Immature natural killer cell (primary cell): ENCODE measurements at regions not wholly inside any gene's neighbourhood (a gene's known extent, or its start where the extent isn't known, plus 50 kb on each side); places are given as distances from the start of the nearest gene placed in this dataset.

Experiments
- DNase-seq, 3 donors: peaks; one replicate each; pipeline ENCODE4 v3.0.0; 2022; ENCODE audit warnings: mixed read lengths in 1 of 3
- H3K27ac Mint-ChIP-seq, 6 donors: one replicate each; pipeline ENCODE4 v1.8.0; 2020; ENCODE audit warnings: mixed read lengths in 6 of 6, mild to moderate bottlenecking in 5 of 6, inconsistent platforms in 4 of 6, moderate library complexity in 3 of 6
- H3K27me3 Mint-ChIP-seq, 3 donors: one replicate each; pipeline ENCODE4 v1.8.0; 2020 to 2021; ENCODE audit warnings: low read depth in 3 of 3, mild to moderate bottlenecking in 3 of 3, mixed read lengths in 3 of 3, moderate library complexity in 3 of 3, inconsistent platforms in 1 of 3
- H3K36me3 Mint-ChIP-seq, 3 donors: one replicate each; pipeline ENCODE4 v1.8.0; 2020; ENCODE audit warnings: mixed read lengths in 3 of 3, inconsistent platforms in 2 of 3, mild to moderate bottlenecking in 2 of 3
- H3K4me1 Mint-ChIP-seq, 2 donors: one replicate each; pipeline ENCODE4 v1.8.0; 2020; ENCODE audit warnings: inconsistent platforms in 2 of 2, mild to moderate bottlenecking in 2 of 2, mixed read lengths in 2 of 2, moderate library complexity in 1 of 2
- H3K4me3 Mint-ChIP-seq, 5 donors: one replicate each; pipeline ENCODE4 v1.8.0; 2020; ENCODE audit warnings: mild to moderate bottlenecking in 5 of 5, mixed read lengths in 5 of 5, inconsistent platforms in 3 of 5, moderate library complexity in 3 of 5
- H3K9me3 Mint-ChIP-seq, 6 donors: one replicate each; pipeline ENCODE4 v1.8.0; 2020; ENCODE audit warnings: mild to moderate bottlenecking in 6 of 6, mixed read lengths in 6 of 6, inconsistent platforms in 4 of 6, moderate library complexity in 3 of 6

DNA sequence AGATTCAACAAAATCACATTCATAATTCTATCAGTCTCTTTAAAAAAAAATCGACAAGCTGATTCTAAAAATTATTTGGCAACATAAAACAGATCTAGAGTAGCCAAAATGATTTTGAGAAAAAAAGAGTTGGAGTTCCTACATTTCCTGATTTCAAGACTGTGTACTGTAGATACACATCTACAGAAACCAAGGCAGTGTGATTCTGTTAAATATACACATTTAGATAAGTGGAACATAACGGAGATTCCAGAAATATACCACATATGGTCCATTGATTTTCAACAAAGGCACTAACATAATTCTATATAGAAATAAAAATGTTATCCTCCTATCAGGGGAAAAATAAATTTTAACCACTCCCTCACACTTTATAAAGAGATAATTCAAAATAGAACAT, 467.0 kb downstream of the ADRA2A start:
- no peaks in the 10 kb centered on the region for H3K36me3 Mint-ChIP-seq
- H3K4me3 Mint-ChIP-seq, result no peak overlapping the region
- H3K27ac Mint-ChIP-seq, result no peak overlapping the region
- no peaks in the 10 kb centered on the region for H3K4me1 Mint-ChIP-seq
- peaks cover 0 to 1% (median 0%) of the 10 kb centered on the region in 6 donors for H3K9me3 Mint-ChIP-seq
- DNase-seq, result no peak
- peaks cover 0 to 2% (median 0%) of the 10 kb centered on the region in 3 donors for H3K27me3 Mint-ChIP-seq

DNA sequence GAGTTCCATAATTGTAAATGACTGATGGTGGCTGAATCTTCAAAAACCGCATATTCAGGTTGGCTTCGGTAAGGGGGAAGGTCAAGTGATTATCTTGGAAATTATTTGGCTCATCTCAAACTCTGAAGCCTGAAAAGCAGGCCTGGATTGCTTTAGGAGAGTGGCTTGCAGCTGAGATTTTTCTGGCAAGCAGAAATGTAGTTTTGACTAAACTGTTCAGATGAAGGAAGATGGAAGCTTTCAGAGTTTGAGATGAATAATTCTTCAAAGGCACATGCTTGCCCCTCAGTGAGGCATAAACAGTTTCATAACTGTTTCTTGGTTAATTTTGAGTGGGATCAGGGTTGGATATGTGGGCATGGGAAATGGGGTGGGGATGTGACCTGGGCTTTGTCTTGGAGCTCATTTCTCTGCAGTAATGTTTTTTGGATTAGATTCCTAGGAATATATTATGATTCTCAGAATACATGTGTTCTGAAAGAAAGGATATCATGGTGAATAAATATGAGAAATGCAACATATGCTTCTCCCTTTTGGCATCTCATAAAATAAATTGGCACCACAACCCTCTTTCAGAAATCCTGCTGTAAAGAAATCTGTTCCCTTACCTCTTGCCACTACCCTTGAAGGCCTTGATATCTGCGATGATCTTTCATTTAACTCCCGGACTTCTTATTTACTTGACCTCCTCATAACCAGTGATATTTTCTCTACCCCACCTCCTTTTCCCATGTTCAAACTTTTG, 469.2 kb downstream of the ADRA2A start:
- Mint-ChIP-seq H3K4me1 (no peaks in the 10 kb centered on the region), H3K4me3 (no peak overlapping the region), H3K27ac (no peak overlapping the region), H3K27me3 (no peaks in the 10 kb centered on the region), H3K9me3 (no peaks in the 10 kb centered on the region), H3K36me3 (no peaks in the 10 kb centered on the region)
- no peak for DNase-seq

DNA sequence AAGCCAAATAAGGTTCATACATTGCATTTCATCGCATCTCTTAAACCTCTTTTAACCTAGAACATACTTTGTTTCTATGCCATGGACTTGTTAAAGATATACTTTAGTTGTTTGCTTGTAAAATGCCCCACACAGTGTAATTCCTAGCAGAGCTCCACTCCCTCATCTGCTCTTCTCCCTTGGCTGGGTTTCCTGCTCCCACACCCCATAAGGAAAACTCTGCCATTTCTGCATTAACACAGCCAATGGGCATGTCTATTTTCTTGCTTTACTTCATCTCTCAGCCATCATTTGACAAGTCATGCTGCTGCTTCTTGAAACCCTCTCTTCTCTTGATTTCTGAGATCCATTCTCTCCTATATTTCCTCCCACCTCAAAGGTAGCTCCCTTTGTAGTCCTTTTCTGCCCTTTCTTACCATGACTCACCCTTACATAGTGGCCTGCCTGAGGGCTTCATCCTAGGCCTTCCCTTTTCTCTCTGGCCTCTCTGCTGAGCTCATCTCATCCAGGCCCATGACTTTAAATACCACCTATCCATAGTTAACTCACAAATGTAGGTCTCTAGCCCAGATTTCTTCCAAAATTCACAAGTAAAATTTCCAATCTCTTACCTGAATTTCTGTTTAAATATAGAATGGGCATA, 471.4 kb downstream of the ADRA2A start:
- peaks cover 0 to 3% (median 0%) of the 10 kb centered on the region in 6 donors for H3K9me3 Mint-ChIP-seq
- DNase-seq, result no peak

DNA sequence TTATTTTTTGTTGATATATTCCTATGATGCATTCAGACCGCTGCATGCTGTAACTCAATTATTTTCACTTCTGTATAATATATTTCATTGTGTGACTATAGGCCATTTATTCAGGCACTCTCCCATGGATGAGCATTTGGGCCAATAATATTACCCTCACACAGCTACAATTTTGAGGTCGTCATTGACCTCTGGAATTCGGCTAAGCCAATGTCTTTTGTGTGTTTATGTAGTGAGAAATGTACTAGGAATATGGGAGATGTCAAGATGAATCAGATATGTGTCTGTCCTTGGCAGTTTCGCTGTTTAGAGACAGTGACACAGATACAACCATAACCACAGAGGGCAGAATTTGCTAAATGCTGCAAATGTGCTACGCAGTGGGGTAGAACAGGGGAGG, 474.2 kb downstream of the ADRA2A start:
- no peak for DNase-seq
- Mint-ChIP-seq H3K27me3 (no peaks in the 10 kb centered on the region), H3K9me3 (peaks cover 0 to 3% (median 0%) of the 10 kb centered on the region in 6 donors), H3K4me1 (no peaks in the 10 kb centered on the region), H3K4me3 (no peak overlapping the region), H3K36me3 (no peaks in the 10 kb centered on the region), H3K27ac (no peak overlapping the region)

More for the DNA sequence above, 471.4 kb downstream of the ADRA2A start:
- no peaks in the 10 kb centered on the region for H3K27me3 Mint-ChIP-seq
- H3K4me3 Mint-ChIP-seq, result no peak overlapping the region
- no peaks in the 10 kb centered on the region for H3K36me3 Mint-ChIP-seq
- H3K4me1 Mint-ChIP-seq, result no peaks in the 10 kb centered on the region
- H3K27ac Mint-ChIP-seq, result no peak overlapping the region

DNA sequence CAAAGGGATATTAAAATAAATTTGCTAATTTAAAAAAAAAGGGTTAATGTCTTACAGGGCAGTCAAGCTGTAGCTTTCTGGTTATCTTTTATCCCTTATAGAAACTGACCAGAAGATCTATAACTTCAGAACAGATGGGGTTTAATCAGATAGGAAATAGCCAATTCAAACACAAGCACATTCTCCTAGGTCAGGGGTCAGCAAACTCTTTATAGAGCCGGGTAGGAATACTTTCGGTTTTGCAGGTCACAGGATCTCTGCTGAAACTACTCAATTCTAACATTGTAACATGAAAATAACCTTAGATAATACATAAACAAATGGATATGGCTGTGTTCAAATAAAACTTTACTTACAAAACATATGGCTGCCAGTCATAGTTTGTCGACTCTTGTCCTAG, 479.8 kb downstream of the ADRA2A start:
- H3K27me3 Mint-ChIP-seq, result peaks cover 0 to 3% (median 2%) of the 10 kb centered on the region in 3 donors
- H3K27ac Mint-ChIP-seq, result no peak overlapping the region
- no peak for DNase-seq
- no peaks in the 10 kb centered on the region for H3K36me3 Mint-ChIP-seq
- H3K9me3 Mint-ChIP-seq, result peaks cover 0 to 5% (median 0%) of the 10 kb centered on the region in 6 donors
- no peaks in the 10 kb centered on the region for H3K4me1 Mint-ChIP-seq
- no peak overlapping the region for H3K4me3 Mint-ChIP-seq

DNA sequence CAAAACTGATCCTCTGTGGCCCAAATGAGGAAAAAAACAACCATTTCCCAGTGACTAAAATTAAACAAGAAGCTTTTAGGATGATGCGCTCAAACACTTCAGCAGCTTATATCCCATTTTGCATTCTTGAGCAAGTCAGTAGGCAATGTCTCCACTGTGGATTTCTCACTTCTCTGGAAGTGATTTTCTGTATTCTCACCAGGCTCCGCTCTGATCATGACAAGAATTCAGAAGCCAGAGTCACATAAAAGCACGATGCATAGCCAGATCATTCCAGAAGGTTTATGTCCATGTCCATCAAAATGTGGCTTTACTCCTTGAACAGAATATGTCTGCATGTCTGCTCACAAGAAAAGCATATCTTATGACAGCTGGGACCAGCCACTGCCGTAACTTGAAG, 481.4 kb downstream of the ADRA2A start:
- peaks cover 0 to 7% (median 0%) of the 10 kb centered on the region in 6 donors for H3K9me3 Mint-ChIP-seq
- no peak for DNase-seq
- no peak overlapping the region for H3K4me3 Mint-ChIP-seq
- H3K27ac Mint-ChIP-seq, result no peak overlapping the region
- H3K27me3 Mint-ChIP-seq, result peaks cover 0 to 3% (median 2%) of the 10 kb centered on the region in 3 donors
- no peaks in the 10 kb centered on the region for H3K4me1 Mint-ChIP-seq
- no peaks in the 10 kb centered on the region for H3K36me3 Mint-ChIP-seq

DNA sequence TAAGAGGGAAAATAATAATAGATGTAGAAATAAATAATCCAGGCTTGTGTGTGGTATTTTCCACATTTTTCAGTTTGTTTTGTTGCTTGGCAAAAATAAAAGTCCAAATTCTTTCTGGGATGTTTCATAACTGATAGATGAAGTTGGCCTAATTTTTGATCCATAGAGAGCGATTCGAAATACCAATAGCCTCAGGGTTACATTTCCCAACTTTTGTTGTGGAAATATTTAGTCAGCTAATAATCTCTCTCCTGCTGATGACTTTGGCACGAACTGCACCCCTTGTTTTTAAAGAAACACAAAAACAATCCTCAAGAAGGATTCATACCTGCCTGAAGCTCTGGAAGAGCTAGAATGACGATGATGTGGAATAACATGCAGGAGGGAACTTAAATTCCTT, 483.2 kb downstream of the ADRA2A start:
- Mint-ChIP-seq H3K27me3 (peaks cover 0 to 3% (median 2%) of the 10 kb centered on the region in 3 donors), H3K4me1 (no peaks in the 10 kb centered on the region), H3K9me3 (peaks cover 0 to 9% (median 0%) of the 10 kb centered on the region in 6 donors), H3K27ac (no peak overlapping the region), H3K36me3 (no peaks in the 10 kb centered on the region), H3K4me3 (no peak overlapping the region)
- no peak for DNase-seq

DNA sequence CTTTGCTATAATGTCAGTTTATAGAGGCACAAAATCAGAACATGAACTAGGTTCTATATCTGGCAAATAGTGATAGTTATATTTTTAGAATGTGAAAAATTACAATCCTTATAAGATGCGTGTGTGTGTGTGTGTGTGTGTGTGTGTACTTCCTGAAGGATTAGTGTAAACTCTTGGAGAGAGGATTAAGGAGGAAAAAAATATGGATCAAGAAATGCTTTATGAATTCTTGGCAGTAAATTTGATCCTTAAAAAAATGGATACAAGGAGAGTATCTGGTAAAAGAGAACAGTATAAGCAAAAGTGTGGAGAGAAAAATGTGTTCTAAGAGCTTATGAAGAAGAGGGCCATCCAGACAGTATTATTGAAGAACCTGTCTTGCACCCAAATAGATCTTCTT, 484.3 kb downstream of the ADRA2A start:
- Mint-ChIP-seq H3K27ac (no peak overlapping the region), H3K36me3 (no peaks in the 10 kb centered on the region), H3K27me3 (peaks cover 0 to 3% (median 2%) of the 10 kb centered on the region in 3 donors), H3K9me3 (peaks cover 0 to 9% (median 0%) of the 10 kb centered on the region in 6 donors), H3K4me1 (no peaks in the 10 kb centered on the region), H3K4me3 (no peak overlapping the region)
- DNase-seq, result no peak

DNA sequence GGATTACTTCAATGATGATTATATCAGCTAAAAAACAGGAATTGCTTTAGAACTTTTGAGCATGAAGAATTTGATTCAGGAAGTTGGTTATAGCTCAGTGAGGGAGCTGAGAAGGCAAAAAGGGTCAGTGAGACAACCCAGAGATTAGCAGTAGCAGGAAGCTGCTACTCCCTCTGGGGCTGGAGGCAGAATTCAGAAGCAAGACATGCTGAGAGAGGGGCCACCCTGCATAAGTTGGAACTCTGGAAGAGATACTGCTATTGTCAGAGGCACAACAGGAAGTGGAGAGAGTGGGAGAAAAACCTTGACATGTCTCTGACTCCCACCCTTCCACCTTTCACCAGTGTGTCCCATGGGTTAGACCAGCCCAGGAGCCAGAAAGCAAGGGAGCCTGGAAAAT, 488.7 kb downstream of the ADRA2A start:
- H3K9me3 Mint-ChIP-seq, result peaks cover 0 to 8% (median 0%) of the 10 kb centered on the region in 6 donors
- peaks cover 2 to 3% (median 2%) of the 10 kb centered on the region in 3 donors for H3K27me3 Mint-ChIP-seq
- no peak for DNase-seq
- H3K36me3 Mint-ChIP-seq, result no peaks in the 10 kb centered on the region
- no peak overlapping the region for H3K27ac Mint-ChIP-seq
- no peak overlapping the region for H3K4me3 Mint-ChIP-seq
- H3K4me1 Mint-ChIP-seq, result no peaks in the 10 kb centered on the region

DNA sequence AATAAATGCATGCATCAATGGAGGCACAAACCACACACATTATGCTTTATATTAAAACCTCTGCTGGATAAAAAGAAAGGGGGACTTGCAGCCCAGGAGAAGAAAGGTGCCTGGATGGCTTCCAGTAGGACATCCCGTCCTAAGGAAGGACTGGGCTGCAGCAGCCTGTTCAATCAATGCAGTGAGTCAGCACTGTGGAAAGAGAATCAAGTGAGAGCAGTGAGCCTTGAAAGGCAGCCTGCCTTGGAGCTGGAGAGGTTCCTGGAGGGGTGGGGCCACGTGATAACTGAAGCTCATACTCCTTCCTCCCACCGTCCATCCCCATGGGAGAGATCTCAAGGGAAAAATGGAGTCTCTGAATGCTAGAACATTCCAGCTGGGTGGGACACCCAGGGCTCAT, 501.2 kb downstream of the ADRA2A start:
- DNase-seq, result no peak
- Mint-ChIP-seq H3K9me3 (peaks cover 0 to 21% (median 3%) of the 10 kb centered on the region in 6 donors), H3K27ac (no peak overlapping the region), H3K4me1 (no peaks in the 10 kb centered on the region), H3K36me3 (no peaks in the 10 kb centered on the region), H3K4me3 (no peak overlapping the region), H3K27me3 (peaks cover 2 to 5% (median 2%) of the 10 kb centered on the region in 3 donors)

DNA sequence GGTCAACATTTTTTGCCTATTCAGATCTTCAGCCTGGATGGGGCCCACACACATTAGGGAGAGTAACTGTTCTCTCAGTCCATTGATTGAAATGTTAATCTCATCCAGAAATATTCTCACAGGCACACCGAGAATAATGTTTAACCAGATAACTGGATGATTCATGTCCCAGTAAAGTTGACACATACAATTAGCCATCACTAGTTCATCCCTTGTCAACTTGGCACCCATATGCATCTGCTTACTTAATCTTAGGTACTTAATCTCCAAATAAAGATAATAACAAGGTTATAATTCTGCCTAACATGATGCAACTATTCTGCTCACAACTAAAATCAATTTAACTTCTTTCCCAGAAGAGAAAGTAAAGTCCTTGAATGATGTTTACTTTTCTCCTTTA, 502.6 kb downstream of the ADRA2A start:
- H3K27ac Mint-ChIP-seq, result no peak overlapping the region
- peaks cover 0 to 20% (median 3%) of the 10 kb centered on the region in 6 donors for H3K9me3 Mint-ChIP-seq
- no peak for DNase-seq
- peaks cover 2 to 5% (median 4%) of the 10 kb centered on the region in 3 donors for H3K27me3 Mint-ChIP-seq
- no peaks in the 10 kb centered on the region for H3K36me3 Mint-ChIP-seq
- H3K4me3 Mint-ChIP-seq, result no peak overlapping the region
- no peaks in the 10 kb centered on the region for H3K4me1 Mint-ChIP-seq

DNA sequence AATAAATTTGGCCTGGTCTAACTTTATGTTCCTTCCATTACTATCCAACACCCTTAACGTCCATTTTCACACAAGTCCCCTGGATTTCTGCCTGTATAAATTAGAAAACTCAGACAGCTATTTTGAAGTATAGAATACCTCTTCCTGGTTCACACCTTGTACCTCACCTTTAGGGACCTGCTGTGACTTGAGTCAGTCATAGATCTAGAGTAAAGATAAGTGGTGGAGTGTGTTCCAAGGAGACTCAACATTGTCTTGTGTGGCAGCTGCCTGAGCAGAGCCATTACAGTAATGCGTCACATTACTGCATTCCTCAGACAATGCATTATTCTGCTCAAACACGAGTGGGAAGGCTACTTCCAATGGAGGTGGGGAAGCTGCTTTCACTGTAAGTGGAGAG, 513.9 kb downstream of the ADRA2A start:
- no peaks in the 10 kb centered on the region for H3K36me3 Mint-ChIP-seq

DNA sequence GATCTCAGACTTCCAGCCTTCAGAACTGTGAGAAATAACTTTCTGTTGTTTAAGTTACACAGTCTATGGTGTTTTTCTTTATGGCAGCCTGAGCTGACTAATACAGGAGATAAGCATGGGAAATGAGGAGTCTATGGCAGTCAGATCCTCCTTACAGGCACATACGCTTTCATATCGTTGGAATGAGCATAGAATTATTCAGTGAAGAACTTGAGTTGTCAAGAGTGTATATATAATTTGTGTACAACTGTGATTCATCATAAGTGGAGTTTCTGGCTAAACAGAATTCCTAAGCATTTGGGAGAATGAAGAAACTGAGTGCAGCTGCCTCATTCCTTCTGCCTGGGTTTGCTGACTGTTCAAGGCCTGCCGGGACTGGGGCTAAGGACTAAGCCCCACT, 516.7 kb downstream of the ADRA2A start:
- no peak overlapping the region for H3K4me3 Mint-ChIP-seq
- H3K27me3 Mint-ChIP-seq, result peaks cover 0 to 6% (median 2%) of the 10 kb centered on the region in 3 donors

More for the DNA sequence above, 513.9 kb downstream of the ADRA2A start:
- Mint-ChIP-seq H3K27ac (no peak overlapping the region), H3K27me3 (peaks cover 0 to 4% (median 0%) of the 10 kb centered on the region in 3 donors), H3K9me3 (peaks cover 0 to 2% (median 0%) of the 10 kb centered on the region in 6 donors), H3K4me1 (no peaks in the 10 kb centered on the region), H3K4me3 (no peak overlapping the region)
- DNase-seq, result no peak

DNA sequence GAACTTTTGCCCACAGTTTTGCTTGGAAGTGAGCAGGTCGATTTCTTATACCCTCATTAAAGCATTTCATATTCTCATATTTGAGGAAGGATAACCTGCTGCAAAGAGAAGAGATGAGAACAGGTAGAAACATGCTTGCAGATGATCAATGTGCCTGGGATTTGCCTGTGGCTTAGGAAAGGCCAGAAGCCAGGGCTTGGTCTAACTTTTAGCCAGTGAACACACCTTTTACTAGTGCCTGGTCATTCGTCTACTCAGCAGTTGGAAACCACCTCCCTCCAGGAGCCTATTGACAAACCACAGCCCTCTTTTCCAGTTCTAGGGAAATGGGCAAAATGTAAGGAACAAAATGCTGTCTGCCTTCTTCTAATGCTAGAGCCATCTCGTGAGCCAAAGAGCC, 518.3 kb downstream of the ADRA2A start:
- H3K27me3 Mint-ChIP-seq, result peaks cover 0 to 6% (median 2%) of the 10 kb centered on the region in 3 donors
- H3K27ac Mint-ChIP-seq, result no peak overlapping the region
- H3K4me3 Mint-ChIP-seq, result no peak overlapping the region
- H3K4me1 Mint-ChIP-seq, result no peaks in the 10 kb centered on the region
- no peak for DNase-seq
- H3K36me3 Mint-ChIP-seq, result no peaks in the 10 kb centered on the region
- peaks cover 0 to 2% (median 0%) of the 10 kb centered on the region in 6 donors for H3K9me3 Mint-ChIP-seq

More for the DNA sequence above, 516.7 kb downstream of the ADRA2A start:
- Mint-ChIP-seq H3K36me3 (no peaks in the 10 kb centered on the region), H3K27ac (no peak overlapping the region), H3K4me1 (no peaks in the 10 kb centered on the region), H3K9me3 (peaks cover 0 to 2% (median 0%) of the 10 kb centered on the region in 6 donors)
- no peak for DNase-seq
